MCF 10A (cell line): ENCODE measurements at regions not wholly inside any gene's neighbourhood (a gene's known extent, or its start where the extent isn't known, plus 50 kb on each side); places are given as distances from the start of the nearest gene placed in this dataset.
"Not testable (repeated sequence)": the region's sequence is repeated elsewhere in the genome, so short reads cannot be mapped to it uniquely, and the experiment has no call there.

ENCODE experiments used
- BruUV-seq: library from RNA; stranded (reverse); fragments of 400-500 nt; replicated peaks from 2 replicates; lab custom pipeline; 2021; lab: Mats Ljungman, UMichigan
- CTCF ChIA-PET: fragments of 300-600 bp; sonication (Branson Sonifier 250); formaldehyde crosslinking; extraction: SDS; loops from one replicate; lab custom pipeline; 2021; ENCODE audit warnings: antibody characterized with exemption, inconsistent platforms; lab: Yijun Ruan, JAX
- POLR2A ChIA-PET: fragments of 300-600, 350-650 bp; sonication (Branson Sonifier 250); formaldehyde crosslinking; extraction: SDS; loops from one replicate; lab custom pipeline; 2020; ENCODE audit warnings: antibody characterized with exemption, inconsistent platforms; lab: Yijun Ruan, JAX
- DNase-seq: peaks from one replicate; pipeline ENCODE4 v3.0.0-alpha.2; 2018; ENCODE audit not compliant: unreplicated experiment
- H3K27ac Mint-ChIP-seq: one replicate; pipeline ENCODE4 v1.8.0; 2022; ENCODE audit warnings: mild to moderate bottlenecking, low read depth, mixed read lengths; ENCODE audit not compliant: unreplicated experiment
- H3K27me3 Mint-ChIP-seq: one replicate; pipeline ENCODE4 v1.8.0; 2022; ENCODE audit warnings: mixed read lengths; ENCODE audit not compliant: insufficient read depth, unreplicated experiment
- H3K36me3 Mint-ChIP-seq: one replicate; pipeline ENCODE4 v1.8.0; 2022; ENCODE audit warnings: mild to moderate bottlenecking, moderate library complexity, mixed read lengths; ENCODE audit not compliant: insufficient read depth, unreplicated experiment
- H3K4me1 Mint-ChIP-seq: one replicate; pipeline ENCODE4 v1.8.0; 2022; ENCODE audit warnings: mixed read lengths; ENCODE audit not compliant: insufficient read depth, unreplicated experiment
- H3K4me3 Mint-ChIP-seq: one replicate; pipeline ENCODE4 v1.8.0; 2022; ENCODE audit warnings: mild to moderate bottlenecking, moderate library complexity, mixed read lengths; ENCODE audit not compliant: unreplicated experiment
- H3K9me3 Mint-ChIP-seq: one replicate; pipeline ENCODE4 v1.8.0; 2022; ENCODE audit warnings: mixed read lengths; ENCODE audit not compliant: unreplicated experiment
- intact Hi-C: fragments of 100-400 bp; cut with micrococcal nuclease; formaldehyde crosslinking; loops from 2 replicates; pipeline ENCODE4 v1.14.1; 2022
- TF ChIP-seq, protein P1 (sequence below): fragments of 200-600 bp; IDR thresholded peaks from one replicate; pipeline ENCODE4 v1.8.0; 2022; ENCODE audit warnings: antibody characterized with exemption, mild to moderate bottlenecking; ENCODE audit not compliant: unreplicated experiment

DNA sequence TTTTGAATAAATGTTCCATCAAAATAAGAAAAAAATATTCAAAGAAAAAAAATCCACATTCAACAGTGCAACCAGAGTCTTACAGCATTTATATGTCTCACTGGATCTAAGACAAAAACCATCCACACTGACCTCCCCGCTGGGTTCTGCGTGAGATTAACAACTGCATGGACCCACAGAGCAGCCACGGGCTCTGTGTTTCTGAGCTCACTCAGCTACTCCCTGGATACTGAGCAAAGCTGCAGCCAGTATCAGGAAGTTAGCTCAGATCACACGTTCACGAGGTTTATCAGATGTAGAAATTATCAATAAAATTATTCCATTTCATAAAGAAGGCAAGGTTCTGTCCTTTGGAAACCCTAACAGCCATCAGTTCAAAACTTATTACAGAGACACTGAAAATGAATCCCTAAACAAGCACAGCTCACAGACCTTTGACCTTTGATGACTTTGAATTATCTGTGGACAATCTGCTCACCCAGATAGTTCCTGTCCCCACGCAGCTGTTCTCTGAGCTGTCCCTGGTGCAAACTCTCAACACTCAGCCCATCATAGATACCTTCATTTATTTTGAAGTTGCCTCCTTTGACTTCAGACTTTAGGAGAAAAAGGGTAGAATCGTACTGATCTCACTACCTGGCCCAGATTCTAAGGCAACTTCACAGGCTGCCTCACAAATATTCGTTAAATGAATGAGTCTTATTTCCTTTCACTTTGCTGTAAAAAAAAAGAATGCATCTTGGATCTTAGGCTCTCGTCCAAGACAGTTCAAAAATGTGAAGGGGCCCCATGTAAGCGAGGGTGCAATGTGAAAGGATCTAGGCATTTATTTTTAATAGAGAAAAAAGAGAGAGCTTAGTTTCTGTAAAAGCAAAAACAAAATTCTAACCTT is 67.7 kb upstream of the SVIL start:
- no TSS peak for BruUV-seq
- H3K36me3 Mint-ChIP-seq, result peaks cover 10% of the 10 kb centered on the region
- intact Hi-C loops, result no loop called here
- CTCF ChIA-PET, result interaction anchor here (0.7 kb wide), 1 partner anchor 22 kb away, joined by 3 read pairs; no protein-coding TSS in a partner anchor
- DNase-seq, result no peak
- no peaks in the 10 kb centered on the region for H3K4me1 Mint-ChIP-seq
- TF ChIP-seq, protein P1, sequence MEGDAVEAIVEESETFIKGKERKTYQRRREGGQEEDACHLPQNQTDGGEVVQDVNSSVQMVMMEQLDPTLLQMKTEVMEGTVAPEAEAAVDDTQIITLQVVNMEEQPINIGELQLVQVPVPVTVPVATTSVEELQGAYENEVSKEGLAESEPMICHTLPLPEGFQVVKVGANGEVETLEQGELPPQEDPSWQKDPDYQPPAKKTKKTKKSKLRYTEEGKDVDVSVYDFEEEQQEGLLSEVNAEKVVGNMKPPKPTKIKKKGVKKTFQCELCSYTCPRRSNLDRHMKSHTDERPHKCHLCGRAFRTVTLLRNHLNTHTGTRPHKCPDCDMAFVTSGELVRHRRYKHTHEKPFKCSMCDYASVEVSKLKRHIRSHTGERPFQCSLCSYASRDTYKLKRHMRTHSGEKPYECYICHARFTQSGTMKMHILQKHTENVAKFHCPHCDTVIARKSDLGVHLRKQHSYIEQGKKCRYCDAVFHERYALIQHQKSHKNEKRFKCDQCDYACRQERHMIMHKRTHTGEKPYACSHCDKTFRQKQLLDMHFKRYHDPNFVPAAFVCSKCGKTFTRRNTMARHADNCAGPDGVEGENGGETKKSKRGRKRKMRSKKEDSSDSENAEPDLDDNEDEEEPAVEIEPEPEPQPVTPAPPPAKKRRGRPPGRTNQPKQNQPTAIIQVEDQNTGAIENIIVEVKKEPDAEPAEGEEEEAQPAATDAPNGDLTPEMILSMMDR, result no peak
- POLR2A ChIA-PET, result no interaction called here
- no peak overlapping the region for H3K4me3 Mint-ChIP-seq
- H3K27ac Mint-ChIP-seq, result no peak overlapping the region
- H3K27me3 Mint-ChIP-seq, result no peaks in the 10 kb centered on the region
- H3K9me3 Mint-ChIP-seq, result no peaks in the 10 kb centered on the region

DNA sequence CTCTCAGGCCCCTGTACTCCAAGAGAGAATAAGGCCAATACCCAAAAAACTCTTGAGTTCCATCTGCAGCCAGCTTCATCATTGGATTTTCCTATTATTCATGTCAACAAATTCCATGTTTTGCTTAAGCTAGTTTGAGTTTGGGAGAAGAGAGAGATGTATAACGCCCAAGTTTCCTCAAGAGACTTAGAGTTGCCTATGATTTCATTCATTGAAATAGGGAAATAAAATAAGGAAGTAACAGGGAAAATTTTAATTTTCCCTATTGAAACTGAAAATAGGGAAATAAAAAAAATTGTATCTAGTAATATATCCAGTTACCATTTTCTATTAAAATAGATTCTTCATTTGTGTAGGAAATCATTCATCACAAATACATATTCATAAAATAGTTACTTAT is 66.5 kb upstream of the SVIL start:
- Mint-ChIP-seq H3K4me1 (no peaks in the 10 kb centered on the region), H3K27ac (no peak overlapping the region), H3K36me3 (peaks cover 10% of the 10 kb centered on the region), H3K9me3 (no peaks in the 10 kb centered on the region), H3K27me3 (no peaks in the 10 kb centered on the region), H3K4me3 (no peak overlapping the region)
- BruUV-seq, result no TSS peak
- CTCF ChIA-PET, result interaction anchor here (0.6 to 1.3 kb wide), 3 partner anchors 29 to 83 kb away, joined by 3 to 5 read pairs (median 4); no protein-coding TSS in a partner anchor
- TF ChIP-seq, protein P1, result no peak
- POLR2A ChIA-PET, result no interaction called here
- intact Hi-C loops, result no loop called here
- DNase-seq, result no peak

DNA sequence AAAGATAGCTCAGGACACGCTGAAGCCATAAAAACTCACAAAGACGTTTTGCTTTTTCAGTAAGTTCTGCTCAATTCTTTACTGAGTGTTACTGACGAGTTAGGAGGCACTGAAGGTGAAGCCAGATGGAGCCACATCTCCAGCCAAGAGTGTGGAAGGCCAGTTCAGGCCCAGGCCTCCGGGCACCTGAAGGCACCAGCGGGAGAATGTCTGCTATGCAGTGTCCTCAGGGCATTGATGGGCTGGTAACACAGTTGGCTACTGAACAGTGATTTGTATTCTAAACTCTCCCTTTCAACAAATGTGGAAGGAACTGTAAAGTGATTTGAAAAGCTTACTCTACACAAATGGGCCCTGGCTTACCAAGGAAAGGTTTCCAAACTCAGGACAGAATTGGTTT is 64.8 kb upstream of the SVIL start:
- no peak overlapping the region for H3K4me3 Mint-ChIP-seq
- H3K27ac Mint-ChIP-seq, result no peak overlapping the region
- no peak for DNase-seq
- intact Hi-C loops, result no loop called here
- H3K9me3 Mint-ChIP-seq, result no peaks in the 10 kb centered on the region
- no peaks in the 10 kb centered on the region for H3K4me1 Mint-ChIP-seq
- POLR2A ChIA-PET, result interaction anchor here (0.6 kb wide), 1 partner anchor 76 kb away, joined by 3 read pairs; no protein-coding TSS in a partner anchor
- H3K27me3 Mint-ChIP-seq, result no peaks in the 10 kb centered on the region
- CTCF ChIA-PET, result interaction anchor here (0.7 kb wide), 1 partner anchor 39 kb away, joined by 3 read pairs; no protein-coding TSS in a partner anchor
- no TSS peak for BruUV-seq
- TF ChIP-seq, protein P1, result no peak
- peaks cover 10% of the 10 kb centered on the region for H3K36me3 Mint-ChIP-seq

DNA sequence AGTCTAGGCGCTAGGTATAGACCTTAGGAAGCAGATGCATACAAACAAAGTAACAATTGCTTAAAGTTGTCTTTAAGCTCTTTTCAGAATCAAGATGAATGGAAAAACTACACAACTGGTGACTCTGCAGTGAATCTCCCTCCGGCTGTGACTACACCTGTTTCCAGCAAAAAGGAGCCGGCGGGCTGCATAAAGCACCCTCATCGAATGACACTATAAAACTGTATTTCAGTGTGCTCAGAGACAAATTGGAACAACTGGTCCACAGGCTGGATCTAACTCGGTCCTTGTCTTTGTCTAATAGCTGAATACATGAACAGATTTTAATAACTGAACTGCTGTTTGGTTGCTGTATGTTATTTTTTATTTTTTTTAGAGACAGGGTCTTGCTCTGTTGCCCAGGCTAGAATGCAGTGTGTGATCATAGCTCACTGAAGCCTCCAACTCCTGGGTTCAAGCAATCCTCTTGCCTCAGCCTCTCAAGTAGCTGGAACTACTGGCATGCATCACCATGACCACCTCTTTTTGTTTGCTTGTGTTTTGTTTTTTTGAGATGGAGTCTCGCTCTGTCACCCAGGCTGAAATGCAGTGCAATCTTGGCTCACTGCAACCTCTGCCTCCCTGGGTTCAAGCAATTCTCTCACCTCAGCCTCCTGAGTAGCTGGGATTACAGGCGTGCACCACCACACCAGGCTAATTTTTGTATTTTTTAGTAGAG is 64.2 kb upstream of the SVIL start:
- H3K4me3 Mint-ChIP-seq, result no peak overlapping the region
- H3K36me3 Mint-ChIP-seq, result peaks cover 10% of the 10 kb centered on the region
- no peaks in the 10 kb centered on the region for H3K4me1 Mint-ChIP-seq
- POLR2A ChIA-PET, result no interaction called here
- no TSS peak for BruUV-seq
- TF ChIP-seq, protein P1, result no peak
- no peaks in the 10 kb centered on the region for H3K9me3 Mint-ChIP-seq
- H3K27ac Mint-ChIP-seq, result no peak overlapping the region
- CTCF ChIA-PET, result interaction anchor here (0.7 kb wide), 1 partner anchor 38 kb away, joined by 3 read pairs; no protein-coding TSS in a partner anchor
- no peaks in the 10 kb centered on the region for H3K27me3 Mint-ChIP-seq
- intact Hi-C loops, result no loop called here
- no peak for DNase-seq

DNA sequence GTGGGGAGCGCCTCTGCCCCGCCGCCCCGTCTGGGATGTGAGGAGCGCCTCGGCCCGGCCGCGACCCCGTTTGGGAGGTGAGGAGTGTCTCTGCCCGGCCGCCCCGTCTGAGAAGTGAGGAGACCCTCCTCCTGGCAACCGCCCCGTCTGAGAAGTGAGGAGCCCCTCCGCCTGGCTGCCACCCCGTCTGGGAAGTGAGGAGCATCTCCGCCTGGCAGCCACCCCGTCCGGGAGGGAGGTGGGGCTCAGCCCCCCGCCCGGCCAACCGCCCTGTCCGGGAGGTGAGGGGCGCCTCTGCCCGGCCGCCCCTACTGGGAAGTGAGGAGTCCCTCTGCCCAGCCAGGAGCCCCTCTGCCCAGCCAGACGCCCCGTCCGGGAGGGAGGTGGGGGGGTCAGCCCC is 61.8 kb upstream of the SVIL start:
- H3K36me3 Mint-ChIP-seq, H3K4me3 Mint-ChIP-seq, POLR2A ChIA-PET, DNase-seq, H3K27me3 Mint-ChIP-seq, CTCF ChIA-PET, BruUV-seq, H3K4me1 Mint-ChIP-seq, H3K27ac Mint-ChIP-seq, intact Hi-C loops, H3K9me3 Mint-ChIP-seq: not testable (repeated sequence)
